HUES64 (cell line): ENCODE measurements at regions not wholly inside any gene's neighbourhood (a gene's known extent, or its start where the extent isn't known, plus 50 kb on each side); places are given as distances from the start of the nearest gene placed in this dataset.

Experiments
- H3K27ac ChIP-seq: 2 replicates; pipeline ENCODE4 v1.7.0; 2013; ENCODE audit warnings: low read depth, low read length, inconsistent platforms
- H3K27me3 ChIP-seq: 2 replicates; pipeline ENCODE4 v1.6.1; 2013; ENCODE audit warnings: mild to moderate bottlenecking, low read length; ENCODE audit not compliant: insufficient read depth
- H3K36me3 ChIP-seq: 2 replicates; pipeline ENCODE4 v1.6.1; 2013; ENCODE audit warnings: mild to moderate bottlenecking, low read length; ENCODE audit not compliant: insufficient read depth
- H3K4me1 ChIP-seq: 2 replicates; pipeline ENCODE4 v1.6.1; 2013; ENCODE audit warnings: mild to moderate bottlenecking, low read length, moderate library complexity; ENCODE audit not compliant: insufficient read depth
- H3K4me3 ChIP-seq: 2 replicates; pipeline ENCODE4 v1.5.1; 2013; ENCODE audit warnings: mild to moderate bottlenecking, low read length, moderate library complexity
- H3K9ac ChIP-seq: 2 replicates; pipeline ENCODE4 v1.6.1; 2013; ENCODE audit warnings: mild to moderate bottlenecking, low read depth, low read length
- H3K9me3 ChIP-seq: 2 replicates; pipeline ENCODE4 v1.6.1; 2013; ENCODE audit warnings: low read depth, low read length; ENCODE audit not compliant: insufficient read depth
- WGBS: fragments of 150-250, 120-280 bp; methylation state at CpG from one replicate; pipeline ENCODE4 v1.1.7; 2013; ENCODE audit warnings: missing lambda C conversion rate; 5-methylcytosine and 5-hydroxymethylcytosine counted together

DNA sequence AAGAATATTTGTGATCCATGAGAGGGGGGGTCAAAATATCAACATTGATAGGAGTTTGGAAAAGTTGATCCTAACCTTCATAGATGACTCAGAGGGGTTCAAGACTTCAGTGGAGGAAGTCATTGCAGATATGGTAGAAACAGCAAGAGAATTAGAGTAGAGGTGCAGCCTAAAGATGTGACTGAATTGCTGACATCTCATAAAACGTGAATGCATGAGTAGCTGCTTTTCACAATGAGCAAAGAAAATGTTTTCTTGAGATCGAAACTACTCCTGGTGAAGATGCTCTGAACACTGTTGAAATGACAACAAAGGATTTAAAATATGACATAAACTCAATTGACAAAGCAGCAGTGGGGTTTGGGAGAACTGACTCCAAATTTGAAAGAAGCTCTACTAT is 700.7 kb upstream of the FZD8 start:
- H3K4me3 ChIP-seq: no peak overlapping the region
- H3K4me1 ChIP-seq: no peaks in the 10 kb centered on the region
- no peaks in the 10 kb centered on the region for H3K36me3 ChIP-seq
- WGBS: 78% methylated on average over 2 of the region's 2 CpGs
- H3K9me3 ChIP-seq: no peaks in the 10 kb centered on the region
- H3K9ac ChIP-seq: no peak overlapping the region
- no peaks in the 10 kb centered on the region for H3K27me3 ChIP-seq
- no peak overlapping the region for H3K27ac ChIP-seq

DNA sequence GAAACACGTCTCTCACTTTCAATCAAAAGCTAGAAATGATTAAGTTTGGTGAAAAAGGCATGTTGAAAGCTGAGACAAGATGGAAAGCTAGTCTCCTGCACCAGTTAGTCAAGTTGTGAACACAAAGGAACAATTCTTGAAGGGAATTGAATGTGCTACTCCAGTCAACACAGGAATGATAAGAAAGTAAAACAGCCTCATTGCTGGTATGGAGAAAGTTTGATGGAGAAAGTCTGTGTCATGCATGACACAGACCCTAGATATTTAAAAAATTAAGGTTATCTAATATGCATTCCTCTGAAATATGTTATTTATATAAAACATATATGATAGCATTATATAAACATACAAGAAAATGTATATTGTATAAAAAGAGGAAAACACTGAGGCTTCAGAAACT is 699.4 kb upstream of the FZD8 start:
- no peaks in the 10 kb centered on the region for H3K9me3 ChIP-seq
- no peaks in the 10 kb centered on the region for H3K27me3 ChIP-seq
- no peak overlapping the region for H3K27ac ChIP-seq
- 100% methylated on average over 1 of the region's 1 CpG for WGBS
- H3K4me1 ChIP-seq: no peaks in the 10 kb centered on the region
- no peak overlapping the region for H3K9ac ChIP-seq
- no peak overlapping the region for H3K4me3 ChIP-seq
- no peaks in the 10 kb centered on the region for H3K36me3 ChIP-seq

DNA sequence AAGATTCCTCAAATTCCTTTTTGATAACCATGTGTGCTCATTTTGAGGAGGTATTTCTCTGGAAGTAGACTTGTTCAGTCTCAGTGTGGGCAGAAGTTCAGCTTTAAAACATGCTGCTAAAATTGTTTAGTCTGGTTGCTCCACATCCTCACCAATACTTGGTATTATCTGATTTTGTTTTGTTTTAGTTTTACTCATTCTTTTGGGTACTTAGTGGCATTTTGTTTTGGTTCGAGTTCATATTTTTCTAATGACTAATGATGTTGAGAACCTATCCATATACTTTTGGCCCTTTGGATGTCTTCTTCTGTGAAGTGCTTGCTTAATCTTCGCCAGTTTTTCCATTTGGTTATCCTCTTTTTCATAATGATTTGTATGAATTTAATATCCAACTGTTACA is 694.2 kb upstream of the FZD8 start:
- Histone ChIP-seq H3K9ac (no peak overlapping the region), H3K27me3 (no peaks in the 10 kb centered on the region), H3K36me3 (no peaks in the 10 kb centered on the region), H3K27ac (no peak overlapping the region), H3K4me1 (no peaks in the 10 kb centered on the region), H3K4me3 (no peak overlapping the region), H3K9me3 (no peaks in the 10 kb centered on the region)
- WGBS: 83% methylated on average over 1 of the region's 2 CpGs

DNA sequence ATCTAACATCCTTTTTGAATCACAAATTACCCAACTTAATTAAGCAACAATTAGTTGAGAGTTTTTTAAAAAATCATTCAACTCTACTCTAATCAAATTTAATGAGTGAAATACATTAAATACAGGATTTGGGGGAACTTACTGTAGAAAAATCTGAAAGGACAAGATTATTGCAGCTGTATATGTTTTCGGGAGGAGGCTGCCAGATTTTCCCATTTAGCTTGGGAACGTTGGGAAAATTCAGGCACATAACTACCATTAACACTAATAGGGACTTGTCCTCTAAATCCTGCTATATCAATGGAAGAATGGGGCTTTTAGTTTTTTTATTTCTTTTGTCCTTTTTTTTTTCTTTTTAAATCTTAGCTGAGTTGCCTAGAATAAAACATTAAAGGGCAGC is 691.4 kb upstream of the FZD8 start:
- H3K9me3 ChIP-seq: no peaks in the 10 kb centered on the region
- no peak overlapping the region for H3K9ac ChIP-seq
- H3K4me1 ChIP-seq: no peaks in the 10 kb centered on the region
- H3K27ac ChIP-seq: no peak overlapping the region
- H3K4me3 ChIP-seq: no peak overlapping the region
- H3K36me3 ChIP-seq: no peaks in the 10 kb centered on the region
- WGBS: 97% methylated on average over 2 of the region's 2 CpGs
- H3K27me3 ChIP-seq: no peaks in the 10 kb centered on the region

DNA sequence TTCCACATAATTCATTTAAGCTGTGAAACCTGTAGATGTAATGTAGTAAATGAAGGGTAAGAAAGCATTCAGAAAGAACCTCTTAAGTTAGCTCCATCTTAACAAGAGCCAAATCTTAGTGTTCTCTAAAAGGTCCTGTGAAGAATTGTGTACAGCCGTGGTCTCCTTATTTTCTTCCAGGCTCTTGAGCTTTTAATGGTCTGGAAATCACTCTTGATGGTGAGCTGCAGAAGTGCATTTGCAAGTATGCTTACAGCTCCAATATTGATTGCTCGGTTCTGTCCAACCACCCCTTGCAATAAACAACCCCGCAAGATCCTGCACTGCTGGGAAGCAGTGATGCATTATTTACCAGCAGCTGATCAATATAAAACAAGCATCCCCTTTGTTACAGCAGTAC is 690.8 kb upstream of the FZD8 start:
- Histone ChIP-seq H3K9ac (no peak overlapping the region), H3K27ac (no peak overlapping the region), H3K9me3 (no peaks in the 10 kb centered on the region), H3K4me3 (no peak overlapping the region), H3K27me3 (no peaks in the 10 kb centered on the region), H3K4me1 (no peaks in the 10 kb centered on the region), H3K36me3 (no peaks in the 10 kb centered on the region)
- WGBS: 92% methylated on average over 3 of the region's 3 CpGs

DNA sequence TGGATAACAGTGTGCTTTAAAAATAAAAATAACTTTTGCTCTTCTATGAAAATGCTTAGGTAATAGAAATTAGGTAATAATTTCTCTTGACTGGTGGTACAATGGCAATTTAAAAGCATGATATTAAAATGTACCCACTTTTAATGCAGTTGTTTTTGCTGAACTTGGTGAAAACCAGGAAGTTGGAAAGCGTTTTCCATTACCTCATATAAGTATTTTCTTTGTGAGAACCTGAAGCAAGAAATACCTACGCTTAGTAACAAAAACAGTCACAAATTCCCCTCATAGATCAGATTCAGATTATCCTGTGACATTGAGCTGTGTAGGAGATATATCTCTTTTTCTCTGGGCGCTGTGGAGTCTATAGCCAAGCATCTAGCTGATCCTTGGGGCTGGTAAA is 689.0 kb upstream of the FZD8 start:
- 100% methylated on average over 1 of the region's 3 CpGs for WGBS
- Histone ChIP-seq H3K27me3 (no peaks in the 10 kb centered on the region), H3K4me1 (no peaks in the 10 kb centered on the region), H3K9ac (no peak overlapping the region), H3K9me3 (no peaks in the 10 kb centered on the region), H3K27ac (no peak overlapping the region), H3K36me3 (no peaks in the 10 kb centered on the region), H3K4me3 (no peak overlapping the region)

DNA sequence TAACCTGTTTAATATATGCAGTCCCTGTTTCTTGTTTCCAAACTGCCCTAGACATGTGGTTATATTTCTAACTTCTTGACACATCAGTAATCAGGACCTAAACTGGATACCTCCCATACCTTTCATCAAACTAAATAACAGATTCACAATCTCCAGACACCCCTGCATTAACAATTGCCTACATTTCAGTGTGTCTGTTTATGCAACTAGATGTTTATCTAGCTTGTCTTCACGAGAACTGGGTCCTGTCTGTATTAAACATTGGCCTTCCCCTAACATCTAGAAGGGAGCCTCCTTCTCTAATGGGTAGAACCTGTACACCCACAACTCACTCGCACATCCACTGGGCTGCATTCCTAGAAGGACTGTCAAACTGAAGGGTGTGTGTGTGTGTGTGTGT is 683.7 kb upstream of the FZD8 start:
- Histone ChIP-seq H3K9ac (no peak overlapping the region), H3K9me3 (no peaks in the 10 kb centered on the region), H3K27me3 (no peaks in the 10 kb centered on the region), H3K36me3 (no peaks in the 10 kb centered on the region), H3K4me3 (no peak overlapping the region), H3K4me1 (no peaks in the 10 kb centered on the region), H3K27ac (no peak overlapping the region)
- WGBS: 89% methylated on average over 2 of the region's 2 CpGs

DNA sequence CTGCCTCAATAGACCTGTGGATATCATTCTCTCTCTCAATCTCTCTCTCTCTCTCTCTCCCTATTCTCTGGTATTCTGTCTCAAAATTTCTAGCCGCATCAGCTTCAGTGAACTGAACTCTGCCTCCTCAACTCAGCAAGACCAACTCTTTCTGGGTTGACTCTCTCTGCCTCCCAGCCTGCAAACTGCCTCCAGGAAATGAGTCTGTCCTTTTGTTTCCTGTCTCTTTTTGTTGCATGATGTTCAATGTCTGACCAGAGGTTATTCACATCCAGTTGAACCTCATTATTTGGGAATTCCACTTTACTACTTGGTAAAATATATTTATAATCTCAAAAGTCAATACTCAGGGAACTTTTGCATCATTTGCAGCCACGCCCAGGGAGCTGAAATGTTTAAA is 682.7 kb upstream of the FZD8 start:
- WGBS: 91% methylated on average over 2 of the region's 2 CpGs
- Histone ChIP-seq H3K9ac (no peak overlapping the region), H3K27me3 (no peaks in the 10 kb centered on the region), H3K4me3 (no peak overlapping the region), H3K4me1 (no peaks in the 10 kb centered on the region), H3K9me3 (no peaks in the 10 kb centered on the region), H3K27ac (no peak overlapping the region), H3K36me3 (no peaks in the 10 kb centered on the region)

DNA sequence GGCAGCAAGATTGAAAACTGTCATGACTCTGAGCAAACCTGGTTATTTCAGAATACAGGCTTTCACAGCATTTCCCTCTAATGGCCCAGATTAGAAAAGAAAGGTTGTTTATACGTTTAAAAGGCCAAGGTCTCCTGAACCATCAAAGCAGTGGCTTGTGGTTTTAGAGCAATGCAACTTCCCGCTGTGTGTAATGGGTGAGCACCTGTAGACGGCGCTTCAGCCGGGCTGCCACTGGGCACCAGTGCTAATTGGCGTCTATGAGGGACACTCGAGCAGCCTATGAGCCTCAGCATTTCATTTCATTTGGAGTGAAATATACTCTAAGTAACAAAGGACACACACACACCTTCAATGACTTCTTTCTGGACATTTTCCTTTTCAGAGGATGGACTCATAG is 671.0 kb upstream of the FZD8 start:
- Histone ChIP-seq H3K9me3 (0 out of 2 replicates have a peak, but pooled peaks cover 1% of the 10 kb centered on the region), H3K4me3 (no peak overlapping the region), H3K4me1 (no peaks in the 10 kb centered on the region), H3K36me3 (no peaks in the 10 kb centered on the region), H3K27ac (no peak overlapping the region), H3K9ac (no peak overlapping the region), H3K27me3 (no peaks in the 10 kb centered on the region)
- 91% methylated on average over 7 of the region's 7 CpGs for WGBS

DNA sequence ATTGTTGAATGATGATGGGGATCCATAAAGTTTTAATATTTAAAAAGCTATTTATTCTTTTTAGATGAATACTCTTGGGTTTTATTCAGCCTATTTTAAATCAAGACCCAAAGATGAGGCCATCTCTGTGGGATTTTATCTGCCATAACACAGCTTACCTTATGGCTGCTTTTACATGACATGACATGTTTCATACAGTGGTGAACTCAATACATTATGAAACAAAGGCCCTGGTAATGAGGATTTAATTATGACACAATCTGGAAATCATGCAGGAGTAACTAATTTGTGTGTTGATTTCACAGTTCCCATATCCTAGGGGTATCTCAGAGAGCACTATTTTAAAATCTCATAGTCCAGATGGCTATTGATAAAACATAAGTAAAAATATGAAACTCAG is 661.8 kb upstream of the FZD8 start:
- no peak overlapping the region for H3K4me3 ChIP-seq
- no peak overlapping the region for H3K9ac ChIP-seq
- H3K4me1 ChIP-seq: peaks cover 8% of the 10 kb centered on the region; the same call in 1 of the 2 replicates
- no peaks in the 10 kb centered on the region for H3K36me3 ChIP-seq
- H3K27me3 ChIP-seq: no peaks in the 10 kb centered on the region
- H3K27ac ChIP-seq: no peak overlapping the region
- 0 out of 2 replicates have a peak, but pooled peaks cover 3% of the 10 kb centered on the region for H3K9me3 ChIP-seq

DNA sequence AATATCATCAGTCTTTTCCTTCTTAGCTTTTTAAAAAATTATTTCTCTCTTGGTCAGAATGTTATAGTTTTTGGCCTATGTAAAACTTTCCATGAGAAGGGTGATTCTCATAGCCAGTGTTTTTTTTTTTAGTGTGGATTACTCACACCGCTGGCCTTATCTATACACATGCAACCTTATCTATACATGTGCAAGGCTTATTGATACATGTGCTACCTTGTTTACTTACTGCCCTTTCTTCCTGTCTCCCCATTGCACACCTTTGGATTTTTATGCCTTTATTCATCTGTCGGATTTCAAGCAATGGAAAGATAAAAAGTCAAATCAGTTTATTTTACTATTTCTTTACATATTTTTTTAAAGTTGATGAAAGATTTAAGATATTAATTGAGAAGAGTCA is 660.0 kb upstream of the FZD8 start:
- peaks cover 8% of the 10 kb centered on the region; the same call in 1 of the 2 replicates for H3K4me1 ChIP-seq
- no peak overlapping the region for H3K4me3 ChIP-seq
- no peaks in the 10 kb centered on the region for H3K27me3 ChIP-seq
- 100% methylated on average over 1 of the region's 2 CpGs for WGBS
- H3K36me3 ChIP-seq: no peaks in the 10 kb centered on the region
- H3K9me3 ChIP-seq: no peaks in the 10 kb centered on the region
- H3K9ac ChIP-seq: no peak overlapping the region
- no peak overlapping the region for H3K27ac ChIP-seq

DNA sequence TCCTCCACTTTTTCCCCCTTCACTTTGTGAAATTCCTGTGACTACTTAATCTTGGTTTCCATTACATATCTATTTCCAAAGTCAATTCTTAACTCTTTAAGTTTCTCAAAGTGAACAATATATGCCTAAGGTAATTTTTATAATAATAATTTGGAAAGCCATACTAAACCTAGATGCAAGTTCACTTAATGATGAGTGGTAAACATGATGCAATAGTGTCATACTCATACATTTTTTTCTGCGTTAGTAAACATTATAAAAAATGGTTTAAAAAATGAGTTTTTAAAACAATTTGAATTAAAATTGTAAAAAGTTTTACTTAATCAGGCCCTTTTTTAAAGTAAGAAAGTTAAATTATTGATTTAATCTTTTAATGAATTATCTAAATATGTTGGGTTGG is 659.4 kb upstream of the FZD8 start:
- no peaks in the 10 kb centered on the region for H3K27me3 ChIP-seq
- H3K36me3 ChIP-seq: no peaks in the 10 kb centered on the region
- no peak overlapping the region for H3K4me3 ChIP-seq
- no peak overlapping the region for H3K9ac ChIP-seq
- no peaks in the 10 kb centered on the region for H3K9me3 ChIP-seq
- no peak overlapping the region for H3K27ac ChIP-seq
- no CpG with 5 or more reads among the region's 1 CpG for WGBS
- H3K4me1 ChIP-seq: peaks cover 8% of the 10 kb centered on the region; the same call in 1 of the 2 replicates
